HG02642 (cell line): ENCODE measurements at regions not wholly inside any gene's neighbourhood (a gene's known extent, or its start where the extent isn't known, plus 50 kb on each side); places are given as distances from the start of the nearest gene placed in this dataset.
"Not testable (repeated sequence)": the region's sequence is repeated elsewhere in the genome, so short reads cannot be mapped to it uniquely, and the experiment has no call there.

Source experiments
- ATAC-seq: cut with Tn5 transposase; IDR thresholded peaks from one replicate; pipeline ENCODE4 v1.9.1; 2021; ENCODE audit warnings: mild to moderate bottlenecking; ENCODE audit not compliant: unreplicated experiment, poor library complexity

DNA sequence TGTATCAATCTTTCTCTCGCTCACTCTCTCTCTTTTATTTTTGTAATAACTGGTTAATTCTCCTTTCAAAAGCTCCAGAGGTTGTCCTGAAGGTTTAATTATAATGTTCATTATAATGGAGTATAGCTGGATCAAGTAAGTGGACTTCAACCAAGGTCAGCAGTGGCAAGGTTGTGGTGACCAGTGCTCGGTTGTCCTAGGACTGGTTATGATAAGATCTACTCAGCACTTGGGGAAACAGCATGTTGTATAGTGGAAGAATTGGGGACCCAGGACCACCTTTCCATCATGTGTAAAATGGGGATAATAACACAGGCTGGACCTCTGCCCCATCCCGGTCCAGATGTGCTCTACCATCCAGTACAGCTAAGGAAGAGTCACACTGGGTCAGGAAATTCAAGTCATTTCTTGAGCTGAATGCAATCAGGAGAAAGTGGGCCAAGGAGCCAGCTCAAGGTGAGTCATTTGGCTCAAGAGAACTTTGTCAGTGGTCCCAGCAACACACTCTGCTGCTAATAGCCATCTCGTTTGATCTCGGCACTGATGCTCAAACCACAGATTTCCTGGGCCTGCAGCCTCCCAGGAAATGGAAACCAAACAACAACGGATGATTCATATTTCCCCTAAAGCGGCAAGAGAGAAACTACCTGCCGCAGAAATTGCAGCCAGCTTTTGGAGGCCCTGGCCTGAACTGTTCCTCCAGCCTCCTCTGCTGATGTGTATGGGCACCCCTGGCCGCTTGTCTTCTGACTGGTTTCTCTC is 123.6 kb upstream of the RBPJ start:
- peak; percentile 80 for ATAC-seq

DNA sequence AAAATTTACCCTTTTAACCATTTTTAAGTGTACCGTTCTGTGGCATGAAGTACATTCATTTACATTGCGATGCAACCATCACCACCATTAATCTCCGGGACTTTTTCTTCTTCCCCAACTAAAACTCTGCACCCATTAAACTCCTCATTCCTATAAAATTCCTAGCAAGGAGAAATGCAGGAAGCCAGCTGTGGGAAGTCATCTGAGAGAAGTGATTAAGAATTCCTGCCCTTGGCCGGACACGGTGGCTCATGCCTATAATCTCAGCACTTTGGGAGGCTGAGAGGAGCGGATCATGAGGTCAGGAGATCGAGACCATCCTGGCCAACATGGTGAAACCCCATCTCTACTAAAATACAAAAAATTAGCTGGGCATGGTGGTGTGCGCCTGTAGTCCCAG is 121.9 kb upstream of the RBPJ start:
- ATAC-seq: not testable (repeated sequence)

DNA sequence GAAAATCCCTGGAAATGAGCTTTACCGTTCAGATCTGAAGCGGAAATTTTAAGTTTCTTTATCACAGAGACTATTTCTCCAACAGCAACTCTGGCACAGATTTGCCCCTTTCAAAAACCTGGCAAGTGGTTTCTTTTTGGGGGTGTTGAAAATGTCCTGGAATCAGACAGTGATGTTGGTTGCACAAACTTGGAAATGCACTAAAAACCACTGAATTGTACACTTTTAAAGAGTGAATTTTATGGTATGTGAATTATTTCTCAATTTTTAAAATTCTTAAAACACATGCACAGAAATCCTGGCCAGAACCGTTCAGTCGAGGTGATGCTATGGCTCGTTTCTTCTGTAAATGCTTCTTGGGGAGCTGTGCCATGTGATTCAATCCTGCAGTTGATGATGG is 121.2 kb upstream of the RBPJ start:
- no peak for ATAC-seq

DNA sequence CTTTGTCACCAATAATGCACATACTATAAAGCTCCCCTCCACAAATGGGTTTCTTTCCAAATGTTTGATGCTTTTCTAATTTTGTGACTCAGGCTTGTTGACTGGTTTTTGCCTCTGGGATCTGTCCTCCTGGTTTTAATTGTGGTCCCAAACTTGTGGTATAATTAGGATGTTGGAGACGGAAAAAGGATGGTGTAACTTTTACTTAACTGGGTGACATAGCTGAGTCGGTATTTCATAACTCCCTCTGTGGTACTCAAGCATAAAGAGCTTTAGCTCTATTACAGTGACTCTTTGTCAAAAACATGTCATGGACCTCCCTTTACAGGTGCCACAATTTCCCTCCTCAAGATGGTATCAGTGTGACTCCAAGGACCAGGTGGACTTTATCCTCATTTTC is 119.7 kb upstream of the RBPJ start:
- ATAC-seq: no peak

DNA sequence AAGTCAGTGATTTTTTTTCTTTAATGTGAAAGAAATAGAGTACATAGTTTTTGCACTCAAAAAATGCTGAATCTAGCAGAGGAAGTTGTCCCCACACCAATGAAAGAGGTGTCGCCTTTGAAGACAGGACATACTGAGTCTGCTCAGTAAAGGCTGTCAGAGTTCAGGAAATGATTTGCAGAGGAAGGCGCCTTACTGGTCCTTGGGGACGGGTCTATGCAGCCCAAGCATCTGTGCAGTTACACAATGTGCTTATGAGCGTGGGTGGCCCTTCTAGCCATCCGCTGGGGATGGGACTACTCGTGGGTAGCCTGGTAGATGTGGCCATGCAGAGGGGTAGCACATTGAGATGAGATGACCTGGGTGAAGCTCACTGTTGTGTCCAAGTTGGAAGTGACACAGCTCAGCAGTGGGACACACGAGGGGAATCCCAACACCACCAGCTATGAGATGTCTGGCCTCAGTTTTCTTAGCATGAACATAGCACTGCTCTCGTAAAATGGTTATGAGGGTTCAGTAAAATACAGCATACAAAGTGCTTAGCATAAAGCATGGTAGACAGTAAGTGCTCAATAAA is 116.5 kb upstream of the RBPJ start:
- ATAC-seq: peak; percentile 55

DNA sequence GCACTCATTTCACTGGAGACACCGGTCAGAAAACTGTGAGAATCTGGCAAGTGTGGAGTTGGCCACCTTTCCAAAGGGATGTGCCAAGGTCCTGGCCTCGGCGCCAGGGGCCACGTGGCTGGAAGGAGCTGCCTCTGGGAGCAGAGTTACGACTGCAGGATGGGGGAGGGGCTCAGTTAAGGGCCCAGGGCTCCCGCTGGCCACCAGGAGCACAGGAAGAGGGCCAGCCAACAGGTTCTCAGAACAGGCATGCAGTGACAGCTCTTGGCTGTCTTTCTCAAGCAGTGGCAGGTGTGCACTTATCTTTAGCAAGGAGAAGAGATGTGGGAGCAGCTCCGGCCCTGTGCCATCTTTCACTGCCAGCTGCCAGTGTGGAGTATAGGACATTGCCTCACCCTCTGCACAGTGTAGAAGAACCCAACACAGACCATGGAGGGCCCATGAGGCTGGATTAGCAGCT is 115.9 kb upstream of the RBPJ start:
- ATAC-seq: no peak

DNA sequence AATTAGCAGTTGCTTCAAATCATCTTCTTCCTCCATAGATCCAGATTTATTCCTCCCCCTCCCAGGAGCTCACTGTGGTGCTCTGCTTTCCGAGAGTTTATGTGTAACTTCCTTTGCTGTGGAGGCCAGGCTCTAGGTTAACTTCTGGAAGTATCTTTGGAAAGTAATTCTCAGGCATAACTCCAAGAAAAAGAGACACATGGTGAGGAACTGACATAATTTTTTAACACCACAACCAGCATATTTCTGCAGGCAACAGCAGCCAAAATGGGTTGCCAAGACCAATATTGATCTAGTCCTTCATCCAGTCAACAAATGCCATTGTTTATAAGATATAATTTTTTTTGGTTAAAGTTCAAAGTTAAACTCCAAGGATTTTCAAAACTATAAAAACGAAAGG is 114.5 kb upstream of the RBPJ start:
- no peak for ATAC-seq

DNA sequence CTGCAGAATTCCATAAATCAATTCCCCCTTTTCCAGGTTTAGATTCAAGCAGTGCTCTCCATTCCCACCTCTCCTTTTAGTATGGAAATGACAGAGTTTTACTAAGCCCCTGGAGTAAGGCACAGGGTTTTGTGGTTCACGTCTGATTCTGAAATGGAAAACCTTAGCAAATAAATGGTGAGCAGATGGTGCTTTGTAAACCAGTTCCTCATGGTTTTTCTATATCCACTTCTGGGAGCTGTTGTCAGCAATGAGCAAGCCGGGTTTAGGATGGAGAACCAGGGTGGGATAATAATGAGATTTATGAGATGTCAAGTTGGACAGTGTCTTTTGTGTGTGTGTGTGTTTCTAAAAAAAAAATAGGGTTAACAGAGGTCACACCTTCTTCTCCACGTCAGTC is 113.8 kb upstream of the RBPJ start:
- no peak for ATAC-seq

DNA sequence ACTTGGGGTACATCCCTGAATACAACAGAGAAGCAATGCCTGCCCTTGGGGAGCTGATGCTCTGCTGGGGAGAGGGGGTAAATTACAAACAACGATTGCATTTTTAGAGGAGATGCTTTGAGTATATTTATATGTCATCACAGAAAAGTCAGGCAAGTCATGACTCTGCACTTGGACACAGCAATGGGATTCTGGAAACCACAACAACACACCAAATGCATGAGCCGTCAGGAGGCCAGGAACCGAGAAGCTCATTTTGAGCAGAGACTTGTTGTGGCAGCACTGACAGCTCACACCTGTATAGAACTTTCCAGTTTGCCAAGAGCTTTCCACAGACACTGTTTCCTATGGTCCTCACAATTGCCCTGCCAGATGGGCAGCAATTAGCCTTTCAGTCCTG is 113.2 kb upstream of the RBPJ start:
- ATAC-seq: no peak

DNA sequence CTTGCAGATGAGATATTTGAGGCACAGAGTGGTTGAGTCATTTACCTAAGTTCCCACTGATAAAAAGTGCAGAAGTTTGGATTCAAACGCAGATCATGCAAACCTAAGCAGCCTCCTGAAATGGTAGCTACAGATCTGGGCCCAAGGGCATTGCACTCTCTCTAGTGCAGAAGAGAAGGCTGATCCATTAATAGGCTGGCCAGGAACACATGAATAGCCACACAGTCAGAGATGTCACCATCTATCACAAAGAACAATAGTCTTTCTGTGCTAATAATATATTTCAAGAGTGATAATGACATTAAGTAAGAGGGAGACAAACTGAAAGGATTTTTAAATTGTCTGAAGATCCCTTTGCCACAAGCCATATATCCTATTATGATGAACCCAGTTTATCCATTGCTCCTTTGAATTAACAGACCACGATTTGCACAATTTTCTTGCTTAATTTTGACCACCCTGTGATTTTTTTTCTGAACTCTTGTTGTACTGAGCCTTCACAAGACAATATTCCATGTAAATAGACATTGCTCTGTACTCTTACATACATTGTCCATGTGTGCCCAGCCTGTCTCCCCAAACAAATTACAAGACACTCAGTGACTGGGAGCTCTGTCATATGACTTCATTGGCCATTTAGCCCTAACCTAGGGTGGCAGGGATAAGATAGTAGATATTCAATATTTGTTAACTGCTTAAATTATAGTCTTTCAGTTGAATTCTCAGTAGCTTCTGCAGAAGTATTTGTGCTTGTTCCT is 112.4 kb upstream of the RBPJ start:
- ATAC-seq: no peak

DNA sequence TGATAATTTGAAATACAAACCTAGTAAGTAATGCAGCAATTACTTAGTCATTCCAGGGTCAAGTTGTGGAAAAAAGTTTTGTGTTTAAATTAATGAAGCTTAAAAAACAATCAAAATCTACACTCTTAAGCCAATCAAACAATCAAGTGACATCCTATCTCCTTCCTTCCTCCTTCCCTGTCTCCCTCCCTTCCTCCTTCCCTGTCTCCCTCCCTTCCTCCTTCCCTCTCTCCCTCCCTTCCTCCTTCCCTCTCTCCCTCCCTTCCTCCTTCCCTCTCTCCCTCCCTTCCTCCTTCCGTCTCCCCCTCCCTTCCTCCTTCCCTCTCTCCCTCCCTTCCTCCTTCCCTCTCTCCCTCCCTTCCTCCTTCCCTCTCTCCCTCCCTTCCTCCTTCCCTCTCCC is 111.4 kb upstream of the RBPJ start:
- ATAC-seq: not testable (repeated sequence)

DNA sequence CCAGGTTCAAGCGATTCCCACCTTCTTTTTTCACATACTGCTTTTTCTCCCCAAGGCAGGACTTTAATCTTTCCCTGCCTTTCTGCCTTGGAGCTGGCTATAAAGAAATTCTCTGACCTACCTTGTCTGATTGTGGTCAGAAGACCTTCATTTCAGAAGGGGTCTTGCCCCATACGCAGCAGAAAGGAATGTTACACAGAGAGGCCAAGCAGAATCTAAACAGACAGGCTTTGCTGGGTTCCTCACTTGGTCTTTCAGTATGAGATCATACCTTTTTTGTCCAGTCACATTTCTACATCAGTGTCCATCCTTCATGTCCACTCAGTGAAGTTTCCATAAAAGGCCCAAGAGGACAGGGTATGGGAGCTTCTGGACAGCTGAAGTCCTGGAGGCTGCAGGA is 108.3 kb upstream of the RBPJ start:
- no peak for ATAC-seq

DNA sequence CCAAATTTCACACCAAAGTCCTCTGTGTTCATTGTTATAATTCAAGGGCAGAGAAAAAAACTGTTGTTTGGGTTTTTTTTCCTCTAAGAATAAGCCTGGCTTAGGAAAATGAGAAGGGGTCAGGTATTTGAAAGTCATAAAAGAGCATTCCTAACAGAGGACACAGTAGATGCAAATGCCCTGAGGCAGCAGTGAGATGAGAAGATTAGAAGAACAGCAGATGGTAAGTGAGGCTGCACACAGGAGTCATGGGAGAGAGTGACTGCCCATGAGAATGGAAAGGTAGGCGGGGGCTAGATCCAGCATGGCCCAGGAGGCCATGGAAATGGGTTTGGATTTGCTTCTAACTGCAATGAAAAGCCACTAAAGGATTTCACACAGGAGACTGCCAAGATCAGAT is 107.5 kb upstream of the RBPJ start:
- no peak for ATAC-seq

DNA sequence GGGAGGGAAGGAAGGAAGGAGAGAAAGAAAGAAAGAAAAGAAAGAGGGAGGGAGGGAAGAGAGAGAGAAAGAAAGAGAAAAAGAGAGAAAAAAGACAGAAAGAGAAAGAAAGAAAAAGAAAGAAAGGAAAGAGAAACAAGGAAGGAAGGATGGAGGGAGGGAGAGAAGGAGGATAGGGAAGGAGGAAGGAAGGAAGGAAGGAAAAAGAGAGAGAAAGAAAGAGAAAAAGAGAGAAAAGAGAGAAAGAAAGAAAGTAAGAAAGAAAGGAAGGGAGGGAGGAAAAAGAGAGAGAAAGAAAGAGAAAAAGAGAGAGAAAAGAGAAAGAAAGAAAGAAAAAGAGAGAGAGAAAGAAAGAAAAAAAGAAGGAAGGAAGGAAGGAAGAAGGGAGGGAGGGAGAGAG is 105.8 kb upstream of the RBPJ start:
- ATAC-seq: no peak

DNA sequence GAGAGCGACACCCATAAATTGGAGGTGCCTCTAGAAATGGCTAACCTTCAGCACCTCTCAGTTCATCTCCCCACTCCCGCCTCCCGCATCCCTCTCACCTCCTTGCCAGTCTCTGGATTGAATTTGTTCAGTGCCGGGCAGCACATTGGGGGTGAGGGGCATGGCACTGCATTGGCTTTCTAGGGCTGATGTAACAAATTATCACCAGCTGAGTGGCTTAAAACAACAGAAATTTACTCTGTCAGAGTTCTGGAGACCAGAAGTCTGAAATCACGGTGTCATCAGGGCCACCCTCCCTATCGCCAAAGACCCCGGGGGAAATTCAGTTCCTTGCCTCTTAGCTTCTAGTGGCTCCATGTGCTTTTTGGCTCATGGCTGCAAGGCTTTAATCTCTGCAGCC is 105.1 kb upstream of the RBPJ start:
- no peak for ATAC-seq

DNA sequence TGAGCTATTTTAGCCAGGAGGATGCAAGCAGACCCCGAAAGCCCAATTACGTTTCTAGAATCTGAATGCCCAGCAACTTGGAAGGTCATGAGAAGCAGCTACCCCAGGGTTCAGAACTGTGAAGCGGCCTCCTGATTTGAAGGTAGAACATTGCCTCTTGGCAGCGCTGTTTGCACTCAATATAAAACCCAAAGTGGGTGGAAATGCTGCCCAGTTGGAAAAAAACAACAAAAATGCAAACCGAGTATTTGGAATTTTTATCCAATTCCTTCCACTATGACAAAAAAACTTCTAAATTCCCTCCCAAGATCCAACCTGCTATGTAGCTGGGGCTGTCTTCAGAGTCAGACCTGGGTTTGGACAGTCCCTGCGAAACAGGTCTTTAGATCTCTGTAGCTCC is 103.3 kb upstream of the RBPJ start:
- no peak for ATAC-seq

DNA sequence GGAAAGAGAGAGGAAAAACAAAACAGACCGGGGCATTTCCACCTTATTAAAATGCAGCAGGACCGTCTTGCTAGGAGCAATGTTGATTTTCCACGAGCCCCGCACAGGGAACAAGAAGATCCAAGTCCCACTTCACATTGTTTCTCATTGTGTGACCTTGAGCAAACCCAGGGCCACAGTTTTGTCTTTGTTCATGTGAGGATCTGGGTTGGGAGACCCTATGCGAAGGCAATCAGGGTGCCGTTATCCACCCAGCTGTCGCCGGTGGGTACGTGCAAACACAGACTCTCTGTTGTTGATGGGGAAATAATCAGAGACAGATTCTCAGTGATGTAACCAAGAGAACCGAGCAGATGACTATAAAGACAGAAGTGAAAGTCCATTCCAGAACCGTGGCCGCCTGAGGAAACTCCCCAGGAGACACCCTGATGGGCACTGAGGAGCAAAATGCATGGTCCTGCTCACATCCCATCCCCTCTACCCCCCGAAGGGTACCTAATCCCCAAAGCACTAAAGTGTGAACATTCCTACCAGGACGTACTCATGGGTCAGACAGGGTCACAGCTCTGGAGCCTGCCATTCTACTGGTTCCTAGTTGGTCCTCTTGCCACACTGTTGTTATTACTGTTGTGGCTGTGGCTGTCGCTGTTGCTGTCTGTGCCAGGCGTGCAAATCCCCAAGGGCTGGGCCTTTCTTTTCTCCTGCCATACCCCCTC is 102.7 kb upstream of the RBPJ start:
- peak; percentile 81 for ATAC-seq

DNA sequence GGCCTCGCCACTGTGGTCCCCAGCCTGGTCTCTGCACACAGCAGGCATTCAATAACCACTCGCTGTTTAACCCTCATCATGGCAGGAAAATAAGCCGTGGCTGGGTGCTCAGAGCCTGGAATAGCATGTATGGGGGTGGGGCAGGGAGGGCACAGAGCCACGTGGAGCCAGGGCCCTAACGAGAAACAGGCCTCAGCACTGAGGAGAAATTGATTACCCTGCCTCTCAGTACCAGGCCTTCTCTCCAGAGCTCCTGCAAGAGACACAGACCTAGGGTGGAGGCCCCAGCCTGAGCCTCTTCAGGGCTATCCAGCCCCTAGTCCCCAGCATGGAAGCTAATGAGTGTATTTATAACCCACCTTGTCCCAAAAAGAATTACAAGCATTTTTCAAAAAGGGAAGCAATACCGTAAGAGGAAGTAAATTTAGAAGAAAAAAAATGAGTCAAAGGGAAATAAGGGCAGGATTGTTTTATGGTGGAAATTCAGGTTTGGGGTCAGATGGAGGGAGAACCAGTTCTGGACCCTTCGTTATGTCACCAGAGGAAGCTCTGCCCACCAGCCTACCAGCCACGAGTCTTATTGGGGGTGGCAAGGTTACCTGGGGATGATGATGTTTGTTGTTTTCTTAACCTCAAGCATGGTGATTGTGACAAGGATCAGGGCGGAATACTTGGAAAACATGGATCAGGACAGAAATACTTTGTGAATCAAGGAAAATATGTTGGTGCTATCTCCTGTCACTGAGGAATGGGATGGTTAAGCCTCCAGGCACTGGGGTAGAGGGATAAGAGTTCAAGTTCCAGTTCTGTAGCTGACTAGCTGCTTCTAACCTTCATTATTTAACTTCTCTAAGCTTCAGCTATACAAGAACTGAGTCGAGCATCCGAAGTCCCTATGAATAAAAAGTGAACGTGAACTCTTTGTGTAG is 101.9 kb upstream of the RBPJ start:
- peak; percentile 30 for ATAC-seq

DNA sequence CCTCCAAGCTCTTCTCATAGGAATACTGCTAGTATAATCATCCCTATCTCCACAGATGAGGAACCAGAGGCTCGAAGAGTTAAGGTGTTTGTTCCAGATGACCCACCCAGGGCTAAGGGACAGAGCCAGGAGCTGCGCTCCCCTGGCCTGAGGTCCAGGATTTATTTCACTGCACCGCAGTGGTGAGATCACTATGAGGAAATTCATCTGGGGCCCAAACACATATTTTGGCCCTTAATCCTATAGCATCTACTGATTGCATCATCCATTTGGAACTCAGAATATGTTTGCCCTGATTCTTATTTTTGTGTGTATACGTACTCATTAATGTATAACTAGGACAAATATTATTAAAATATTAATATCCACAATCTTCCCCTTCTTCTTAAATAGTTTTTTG is 100.1 kb upstream of the RBPJ start:
- ATAC-seq: no peak

DNA sequence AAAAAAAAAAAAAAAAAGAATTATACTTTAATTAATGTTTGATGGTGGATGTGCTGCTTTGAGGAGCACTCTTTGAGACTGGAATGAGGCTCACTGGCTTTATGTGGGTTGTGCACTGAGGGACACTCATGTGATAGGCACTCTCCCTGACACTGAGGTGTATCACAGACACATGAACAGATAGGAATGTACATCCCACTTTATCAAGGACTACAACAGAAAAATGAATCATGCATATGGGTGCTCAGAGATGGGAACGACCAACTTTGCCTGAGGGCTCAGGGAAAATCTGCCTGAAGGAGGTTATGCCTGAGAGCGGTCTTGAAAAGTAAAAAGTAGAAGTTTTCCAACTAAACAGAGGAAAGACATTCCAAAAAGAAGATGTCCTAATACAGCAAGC is 97.7 kb upstream of the RBPJ start:
- ATAC-seq: no peak
